Cerebellar nuclear complex (tissue), 1 donor: ENCODE measurements at regions not wholly inside any gene's neighbourhood (a gene's known extent, or its start where the extent isn't known, plus 50 kb on each side); places are given as distances from the start of the nearest gene placed in this dataset.

ENCODE experiments used
- DNase-seq, 2 experiments: peaks; one replicate each; lab custom pipeline; 2025; lab: John Stamatoyannopoulos, UW

GRCh38 chr21:25422610-25423608 lies 184.4 kb downstream of the MRPL39 start:
- no peak for DNase-seq

DNA sequence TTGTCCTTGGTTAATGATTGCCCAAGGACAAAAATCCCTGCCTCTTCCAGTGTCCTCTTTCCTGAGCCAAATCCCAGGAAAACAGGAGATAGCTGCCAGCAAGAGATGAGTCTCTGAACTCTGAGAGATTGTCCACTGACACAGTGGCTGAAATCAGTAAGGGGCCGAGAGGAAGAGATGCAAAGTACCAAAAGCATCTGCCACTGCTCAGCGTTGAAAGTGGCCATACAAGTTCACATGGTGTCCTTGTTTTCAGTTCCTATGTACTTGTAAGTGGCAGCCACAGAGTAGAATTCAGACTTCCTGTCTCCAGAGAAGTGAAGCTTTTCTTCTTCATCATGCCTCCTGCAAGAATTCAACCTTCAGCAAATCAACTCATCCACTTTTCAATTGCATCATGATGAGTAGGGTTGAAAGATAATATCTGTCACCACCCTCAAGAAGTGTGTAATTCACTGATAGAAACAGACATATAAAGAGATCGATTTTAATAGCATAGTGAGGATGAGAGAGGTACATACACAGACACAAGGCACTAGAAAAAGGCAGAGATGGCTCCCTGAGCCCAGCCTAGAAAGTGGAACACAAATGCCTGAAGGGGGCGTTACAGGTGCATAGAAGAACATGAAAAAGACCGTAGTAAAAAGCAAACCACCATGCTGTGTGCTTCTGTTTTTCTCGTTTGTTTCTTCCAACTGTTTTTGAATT lies 185.8 kb downstream of the MRPL39 start:
- DNase-seq = no peak

DNA sequence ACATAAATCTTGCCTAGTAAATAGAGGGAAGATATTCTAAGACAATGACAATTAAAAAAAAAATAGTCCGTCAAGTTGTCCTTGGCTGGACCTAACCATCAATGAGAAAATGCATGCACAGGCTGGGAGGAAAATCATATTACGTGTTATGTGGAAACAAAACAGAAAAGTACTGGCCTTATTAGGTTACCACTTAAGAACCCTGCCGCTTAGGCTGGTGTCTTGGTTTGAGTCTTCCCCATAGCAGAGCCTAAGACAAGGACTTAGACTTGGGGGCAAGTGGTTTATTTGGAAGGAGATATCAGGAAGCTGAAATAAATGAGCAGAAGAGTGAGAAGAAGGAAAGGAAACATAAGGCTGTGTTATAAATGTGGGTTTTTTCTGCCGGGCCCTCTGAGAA lies 186.4 kb downstream of the MRPL39 start:
- no peak for DNase-seq

- no peak for DNase-seq
Measured at GRCh38 chr21:25416669-25417068, 190.6 kb downstream of the MRPL39 start.

GRCh38 chr21:25412100-25412499 lies 195.2 kb downstream of the MRPL39 start:
- no peak for DNase-seq

DNA sequence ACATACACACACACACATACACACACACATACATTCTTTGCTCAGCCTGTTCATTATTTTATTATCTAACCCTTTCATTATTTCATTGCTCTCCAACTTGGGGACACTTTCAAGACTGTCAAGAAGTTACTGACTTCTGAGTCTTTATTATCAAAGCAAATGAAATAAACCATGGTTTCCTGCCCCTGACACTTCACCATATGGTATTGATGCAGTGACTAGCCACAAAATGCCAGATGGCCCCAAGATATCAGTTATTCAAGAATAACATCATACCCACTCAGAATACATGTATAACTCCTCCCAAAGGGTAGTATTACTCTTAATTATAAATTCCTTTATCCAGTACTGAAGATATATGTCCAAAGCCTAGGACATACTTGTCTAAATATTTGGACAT lies 197.3 kb downstream of the MRPL39 start:
- DNase-seq = no peak

- DNase-seq = no peak
Measured at GRCh38 chr21:25408666-25409065, 198.6 kb downstream of the MRPL39 start.

DNA sequence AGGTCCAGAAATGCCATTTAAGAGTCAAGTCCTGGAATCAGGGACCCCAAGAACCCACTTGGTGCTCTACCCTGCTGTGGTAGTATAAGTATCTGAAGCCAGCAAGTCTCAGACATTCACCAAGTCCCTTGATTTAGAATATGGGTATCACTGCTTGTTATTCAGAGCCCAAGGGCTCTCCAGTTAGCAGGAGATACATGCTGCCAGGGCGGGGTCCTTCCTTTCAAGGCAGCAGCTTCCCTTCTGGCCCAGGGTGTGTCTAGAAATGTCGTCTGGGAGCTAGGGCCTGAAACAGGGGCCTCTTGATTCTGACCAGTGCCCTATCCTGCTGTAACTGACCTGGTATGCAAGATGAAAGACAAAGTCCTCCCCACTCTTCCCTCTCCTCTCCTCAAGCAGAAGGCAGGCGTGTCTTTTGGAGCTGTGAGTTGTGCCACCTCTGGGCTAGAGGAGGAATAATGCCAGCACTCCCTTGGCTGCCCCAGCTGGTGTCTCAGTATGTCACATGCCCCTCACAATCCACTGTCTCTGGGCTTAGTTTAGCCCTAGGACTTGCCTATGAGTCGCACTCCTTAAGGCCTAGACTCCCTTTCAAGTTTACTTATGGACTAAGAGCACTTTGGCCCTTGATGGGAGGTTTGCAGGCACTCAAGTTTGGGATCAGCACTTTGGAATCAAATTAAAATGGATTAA lies 200.2 kb downstream of the MRPL39 start:
- no peak for DNase-seq

GRCh38 chr21:25405984-25406383 lies 201.3 kb downstream of the MRPL39 start:
- DNase-seq = no peak

- DNase-seq = no peak
Measured at GRCh38 chr21:25402134-25402961, 204.9 kb downstream of the MRPL39 start.

- DNase-seq = no peak
Measured at GRCh38 chr21:25400427-25400826, 206.9 kb downstream of the MRPL39 start.

DNA sequence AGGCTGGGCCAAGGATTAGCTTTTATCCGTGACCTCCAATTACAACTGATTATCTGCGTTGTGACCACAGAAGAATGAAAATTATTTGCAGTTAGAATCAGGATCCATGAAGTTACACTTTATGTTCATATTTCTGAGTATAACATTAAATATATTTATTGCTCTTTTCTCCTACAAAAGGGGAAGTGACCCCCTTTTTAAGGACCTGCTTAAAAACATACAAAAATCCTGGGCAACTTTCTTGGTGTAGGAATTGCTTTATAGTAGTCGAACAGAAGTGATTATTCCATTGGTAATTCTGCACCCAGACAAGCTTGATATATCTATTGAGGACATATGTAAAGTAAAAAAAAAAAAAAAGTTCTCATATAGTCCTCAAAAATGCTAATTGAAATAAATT lies 208.7 kb downstream of the MRPL39 start:
- DNase-seq = no peak

DNA sequence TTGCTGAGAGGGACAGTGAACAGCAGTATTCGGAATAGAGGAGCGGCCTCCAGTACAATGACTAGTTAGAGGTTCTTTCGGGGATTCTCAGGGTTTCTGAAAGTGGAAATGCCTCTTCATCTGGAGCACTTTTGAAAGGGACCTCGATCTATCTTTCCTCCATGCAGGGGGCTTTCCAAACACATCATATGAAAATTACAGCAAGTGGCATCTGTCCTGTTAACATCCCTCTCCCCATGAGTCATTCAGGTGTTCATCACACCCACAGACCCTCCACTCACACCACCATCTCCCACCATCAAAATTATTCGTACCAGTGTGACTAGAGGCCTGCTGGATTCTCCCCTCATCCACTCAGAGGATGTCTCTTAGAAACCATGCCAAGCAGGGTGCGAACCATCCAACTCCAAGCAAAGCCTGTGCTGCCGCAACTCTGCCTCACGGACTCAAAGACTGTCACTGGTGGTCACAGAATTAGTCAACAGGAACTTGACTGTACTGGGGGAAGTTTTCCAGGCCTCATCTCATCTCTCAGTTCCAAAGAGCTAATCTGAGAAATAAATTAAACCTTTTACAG lies 211.1 kb downstream of the MRPL39 start:
- DNase-seq = no peak

- no peak for DNase-seq
Measured at GRCh38 chr21:25391777-25392176, 215.5 kb downstream of the MRPL39 start.

DNA sequence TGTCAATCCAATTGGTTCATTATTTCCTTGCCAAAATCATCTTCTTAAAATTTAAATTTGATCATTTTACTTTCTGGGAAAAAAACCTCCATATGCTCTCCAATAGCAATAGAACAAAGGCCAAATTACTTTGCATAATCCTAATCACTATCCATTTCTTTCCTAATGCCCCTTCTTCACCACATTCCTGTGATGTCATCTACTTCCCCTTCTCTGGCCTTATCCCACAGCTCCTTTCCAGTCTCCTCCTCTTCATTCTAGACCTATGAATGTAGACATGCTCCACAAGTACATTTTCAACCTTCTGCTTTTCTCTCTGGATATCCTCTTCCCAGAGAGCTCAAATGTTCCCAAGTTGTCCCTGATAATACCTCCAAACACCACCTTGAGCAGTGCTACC lies 216.6 kb downstream of the MRPL39 start:
- no peak for DNase-seq

GRCh38 chr21:25387665-25388064 lies 219.6 kb downstream of the MRPL39 start:
- no peak for DNase-seq

GRCh38 chr21:25385911-25386474 lies 221.3 kb downstream of the MRPL39 start:
- no peak for DNase-seq

GRCh38 chr21:25385341-25385740 lies 221.9 kb downstream of the MRPL39 start:
- DNase-seq = no peak

GRCh38 chr21:25384782-25385181 lies 222.5 kb downstream of the MRPL39 start:
- DNase-seq = no peak

GRCh38 chr21:25383545-25383944 lies 223.7 kb downstream of the MRPL39 start:
- DNase-seq = no peak

GRCh38 chr21:25381936-25382452 lies 225.3 kb downstream of the MRPL39 start:
- DNase-seq = no peak
